ENCODE measurements at regions not wholly inside any gene's neighbourhood (a gene's known extent, or its start where the extent isn't known, plus 50 kb on each side); places are given as distances from the start of the nearest gene placed in this dataset.

GRCh38 chr2:216947055-216947454 lies 87.2 kb upstream of the TNP1 start:
- Histone ChIP-seq H3K27ac (no peak overlapping the region), H3K36me3 (no peaks in the 10 kb centered on the region), H3K4me3 (no peak overlapping the region), H3K9me3 (no peaks in the 10 kb centered on the region), H3K27me3 (no peaks in the 10 kb centered on the region), H3K4me1 (no peaks in the 10 kb centered on the region)
- TF ChIP-seq POLR2A (IDR thresholded peaks at IDR 0.05), result no peak
- TF ChIP-seq POLR2AphosphoS5 (IDR thresholded peaks at IDR 0.05), result no peak
- TF ChIP-seq CTCF (IDR thresholded peaks at IDR 0.05), result no peak
- intact Hi-C loops (cut with DNase I; ENCODE audit: low total_unique reads), result loop anchor here (5.0 kb wide), 1 partner anchor 700 kb away; no protein-coding TSS in a partner anchor
- no peak for DNase-seq (ENCODE audit: low spot score in 2 of 2)

GRCh38 chr2:216944733-216945132 lies 84.9 kb upstream of the TNP1 start:
- no peak overlapping the region for H3K27ac ChIP-seq
- no peaks in the 10 kb centered on the region for H3K36me3 ChIP-seq
- H3K27me3 ChIP-seq, result no peaks in the 10 kb centered on the region
- intact Hi-C loops (cut with DNase I; ENCODE audit: low total_unique reads), result loop anchor here (5.0 kb wide), 1 partner anchor 697 kb away; no protein-coding TSS in a partner anchor
- H3K4me3 ChIP-seq, result no peak overlapping the region
- no peak for TF ChIP-seq POLR2A (IDR thresholded peaks at IDR 0.05)
- no peak for TF ChIP-seq CTCF (IDR thresholded peaks at IDR 0.05)
- TF ChIP-seq POLR2AphosphoS5 (IDR thresholded peaks at IDR 0.05), result no peak
- no peaks in the 10 kb centered on the region for H3K9me3 ChIP-seq
- H3K4me1 ChIP-seq, result no peaks in the 10 kb centered on the region
- no peak for DNase-seq (ENCODE audit: low spot score in 2 of 2)

GRCh38 chr2:216943109-216943508 lies 83.2 kb upstream of the TNP1 start:
- Histone ChIP-seq H3K27me3 (no peaks in the 10 kb centered on the region), H3K9me3 (no peaks in the 10 kb centered on the region), H3K36me3 (no peaks in the 10 kb centered on the region), H3K27ac (no peak overlapping the region), H3K4me1 (no peaks in the 10 kb centered on the region), H3K4me3 (no peak overlapping the region)
- TF ChIP-seq POLR2AphosphoS5 (IDR thresholded peaks at IDR 0.05), result no peak
- no peak for TF ChIP-seq POLR2A (IDR thresholded peaks at IDR 0.05)
- no peak for TF ChIP-seq CTCF (IDR thresholded peaks at IDR 0.05)
- DNase-seq (ENCODE audit: low spot score in 2 of 2), result no peak
- intact Hi-C loops (cut with DNase I; ENCODE audit: low total_unique reads), result no loop called here

- TF ChIP-seq CTCF (IDR thresholded peaks at IDR 0.05), result no peak
- no peak for TF ChIP-seq POLR2AphosphoS5 (IDR thresholded peaks at IDR 0.05)
- TF ChIP-seq POLR2A (IDR thresholded peaks at IDR 0.05), result no peak
- no peak overlapping the region for H3K27ac ChIP-seq
- no peak for DNase-seq (ENCODE audit: low spot score in 2 of 2)
- no peaks in the 10 kb centered on the region for H3K36me3 ChIP-seq
- H3K4me3 ChIP-seq, result no peak overlapping the region
- H3K9me3 ChIP-seq, result no peaks in the 10 kb centered on the region
- H3K27me3 ChIP-seq, result no peaks in the 10 kb centered on the region
- no peaks in the 10 kb centered on the region for H3K4me1 ChIP-seq
- intact Hi-C loops (cut with DNase I; ENCODE audit: low total_unique reads), result no loop called here
Measured at GRCh38 chr2:216942465-216942864, 82.6 kb upstream of the TNP1 start.

GRCh38 chr2:216942016-216942415 lies 82.2 kb upstream of the TNP1 start:
- no peak overlapping the region for H3K27ac ChIP-seq
- no peaks in the 10 kb centered on the region for H3K4me1 ChIP-seq
- no peak overlapping the region for H3K4me3 ChIP-seq
- no peaks in the 10 kb centered on the region for H3K9me3 ChIP-seq
- intact Hi-C loops (cut with DNase I; ENCODE audit: low total_unique reads), result no loop called here
- DNase-seq (ENCODE audit: low spot score in 2 of 2), result no peak
- no peak for TF ChIP-seq CTCF (IDR thresholded peaks at IDR 0.05)
- no peak for TF ChIP-seq POLR2A (IDR thresholded peaks at IDR 0.05)
- TF ChIP-seq POLR2AphosphoS5 (IDR thresholded peaks at IDR 0.05), result no peak
- no peaks in the 10 kb centered on the region for H3K36me3 ChIP-seq
- H3K27me3 ChIP-seq, result no peaks in the 10 kb centered on the region
